ENCODE measurements at regions not wholly inside any gene's neighbourhood (a gene's known extent, or its start where the extent isn't known, plus 50 kb on each side); places are given as distances from the start of the nearest gene placed in this dataset.

DNA sequence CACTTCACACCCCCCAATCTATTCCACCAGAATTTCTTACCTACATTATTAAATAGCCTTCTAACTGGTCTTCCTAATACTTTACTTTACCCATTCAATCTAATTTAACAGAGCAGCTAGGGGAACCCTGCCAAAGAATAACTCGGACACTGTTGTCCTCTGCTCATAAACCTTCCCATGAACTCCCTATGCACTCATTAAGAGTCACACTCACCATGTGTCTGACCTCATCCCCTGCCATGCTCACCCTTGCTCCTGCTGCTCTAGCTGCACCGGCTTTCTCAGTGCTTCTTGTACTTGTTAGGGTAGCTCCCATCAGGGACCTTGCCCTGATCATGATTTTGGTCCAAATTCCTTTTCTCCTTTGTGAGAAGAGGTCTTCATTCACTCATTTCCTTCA is 54.6 kb upstream of the GUCY1A1 start:
- TF ChIP-seq CTCF (IDR thresholded peaks at IDR 0.05; ENCODE audit: borderline replicate concordance, extremely low read depth, low read length, poor library complexity, severe bottlenecking) (no peak), EZH2 (IDR thresholded peaks at IDR 0.05; ENCODE audit: borderline replicate concordance, low read depth, low read length, severe bottlenecking) (no peak)
